BJ (cell line): ENCODE measurements at regions not wholly inside any gene's neighbourhood (a gene's known extent, or its start where the extent isn't known, plus 50 kb on each side); places are given as distances from the start of the nearest gene placed in this dataset.
"Not testable (repeated sequence)": the region's sequence is repeated elsewhere in the genome, so short reads cannot be mapped to it uniquely, and the experiment has no call there.

Experiments used
- CTCF ChIA-PET: fragments of 350-600 bp; formaldehyde crosslinking; extraction: SDS; loops from one replicate; lab custom pipeline; 2021; ENCODE audit warnings: antibody characterized with exemption, inconsistent platforms; lab: Yijun Ruan, JAX
- POLR2A ChIA-PET: fragments of 300-600 bp; sonication (Branson Sonifier 250); formaldehyde crosslinking; extraction: SDS; loops from one replicate; lab custom pipeline; 2021; ENCODE audit warnings: antibody characterized with exemption; lab: Charles Lee
- DNase-seq: peaks from one replicate; pipeline ENCODE4 v3.0.0-alpha.2; 2011; ENCODE audit warnings: low read depth
- H3K27me3 ChIP-seq: 2 replicates; pipeline ENCODE4 v1.6.0; 2011; ENCODE audit warnings: low read length; ENCODE audit not compliant: control insufficient read depth, insufficient read depth
- H3K36me3 ChIP-seq: 2 replicates; pipeline ENCODE4 v1.5.1; 2011; ENCODE audit warnings: low read length; ENCODE audit not compliant: control insufficient read depth, insufficient read depth
- H3K4me3 ChIP-seq: 2 replicates; pipeline ENCODE4 v1.5.1; 2011; ENCODE audit warnings: low read depth, mild to moderate bottlenecking, control low read depth, low read length
- CTCF ChIP-seq: IDR thresholded peaks from 2 replicates; pipeline ENCODE4 v1.5.1; 2011; ENCODE audit warnings: low read depth, mild to moderate bottlenecking, control low read depth, inconsistent platforms, low read length, moderate library complexity; ENCODE audit not compliant: insufficient read depth

- POLR2A ChIA-PET: interaction anchor here (0.5 kb wide), 1 partner anchor 185 kb away, joined by 6 read pairs; no protein-coding TSS in a partner anchor
- H3K27me3 ChIP-seq: no peaks in the 10 kb centered on the region
- no peaks in the 10 kb centered on the region for H3K36me3 ChIP-seq
- DNase-seq: no peak
- no peak overlapping the region for H3K4me3 ChIP-seq
- CTCF ChIA-PET: interaction anchor here (1.0 kb wide), 1 partner anchor 143 kb away, joined by 3 read pairs; no protein-coding TSS in a partner anchor
- no peak for TF ChIP-seq CTCF
These were observed 220.2 kb upstream of the DMRT1 start for GRCh38 chr9:621201-621855.

DNA sequence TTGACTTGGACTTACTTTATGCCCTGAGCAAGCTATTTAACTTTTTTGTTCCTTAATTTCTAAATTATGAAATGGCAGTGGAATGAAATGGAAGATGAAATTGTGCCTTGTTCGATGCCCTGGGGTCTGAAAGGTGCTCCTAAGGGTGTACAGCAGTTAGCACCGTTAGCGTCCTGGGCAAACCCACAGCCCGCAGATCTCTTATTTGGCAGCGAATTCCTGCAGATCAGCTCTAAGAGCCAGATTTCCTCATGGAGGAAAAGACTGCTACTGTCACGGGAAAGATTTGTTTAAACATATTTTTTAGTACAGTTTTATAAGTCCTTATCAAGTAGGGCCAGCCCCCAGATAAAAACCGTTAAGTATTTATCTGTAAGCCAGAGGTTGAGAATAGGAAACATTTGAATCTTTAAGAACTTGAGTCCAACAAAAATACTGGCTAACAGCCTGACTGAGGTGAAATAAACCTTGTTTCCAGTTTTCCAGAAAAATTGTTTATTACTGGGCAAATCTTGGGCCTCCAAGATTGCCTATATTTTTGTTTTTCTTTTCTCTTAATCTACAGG, 216.5 kb upstream of the DMRT1 start:
- ChIA-PET CTCF (interaction anchor here (0.6 to 2.1 kb wide), 3 partner anchors 10 to 17 kb away, joined by 3 to 8 read pairs (median 4); no protein-coding TSS in a partner anchor), POLR2A (no interaction called here)
- Histone ChIP-seq H3K4me3 (no peak overlapping the region), H3K27me3 (no peaks in the 10 kb centered on the region), H3K36me3 (no peaks in the 10 kb centered on the region)
- no peak for TF ChIP-seq CTCF
- no peak for DNase-seq

- POLR2A ChIA-PET: interaction anchor here (1.1 kb wide), 1 partner anchor 129 kb away, joined by 5 read pairs; no protein-coding TSS in a partner anchor
- no peaks in the 10 kb centered on the region for H3K36me3 ChIP-seq
- no peak for TF ChIP-seq CTCF
- DNase-seq: no peak
- CTCF ChIA-PET: interaction anchor here (1.4 to 2.1 kb wide), 2 partner anchors 11 to 12 kb away, joined by 3 to 8 read pairs; no protein-coding TSS in a partner anchor
- H3K4me3 ChIP-seq: no peak overlapping the region
- no peaks in the 10 kb centered on the region for H3K27me3 ChIP-seq
These were observed 215.9 kb upstream of the DMRT1 start for GRCh38 chr9:625613-626012.

- ChIA-PET POLR2A (interaction anchor here (1.1 kb wide), 1 partner anchor 129 kb away, joined by 5 read pairs; no protein-coding TSS in a partner anchor), CTCF (interaction anchor here (0.8 to 2.1 kb wide), 3 partner anchors 11 to 123 kb away, joined by 3 to 8 read pairs (median 3); no protein-coding TSS in a partner anchor)
- DNase-seq, H3K4me3 ChIP-seq, H3K27me3 ChIP-seq, H3K36me3 ChIP-seq: not testable (repeated sequence)
These were observed 215.4 kb upstream of the DMRT1 start for GRCh38 chr9:626114-626513.

- H3K27me3 ChIP-seq: no peaks in the 10 kb centered on the region
- no peak overlapping the region for H3K4me3 ChIP-seq
- ChIA-PET CTCF (interaction anchor here (0.8 to 2.1 kb wide), 4 partner anchors 11 to 122 kb away, joined by 3 to 8 read pairs (median 3); no protein-coding TSS in a partner anchor), POLR2A (interaction anchor here (1.1 kb wide), 1 partner anchor 129 kb away, joined by 5 read pairs; no protein-coding TSS in a partner anchor)
- no peaks in the 10 kb centered on the region for H3K36me3 ChIP-seq
- DNase-seq: no peak
- TF ChIP-seq CTCF: no peak
These were observed 214.9 kb upstream of the DMRT1 start for GRCh38 chr9:626596-626995.
